ENCODE measurements at regions not wholly inside any gene's neighbourhood (a gene's known extent, or its start where the extent isn't known, plus 50 kb on each side); places are given as distances from the start of the nearest gene placed in this dataset.

DNA sequence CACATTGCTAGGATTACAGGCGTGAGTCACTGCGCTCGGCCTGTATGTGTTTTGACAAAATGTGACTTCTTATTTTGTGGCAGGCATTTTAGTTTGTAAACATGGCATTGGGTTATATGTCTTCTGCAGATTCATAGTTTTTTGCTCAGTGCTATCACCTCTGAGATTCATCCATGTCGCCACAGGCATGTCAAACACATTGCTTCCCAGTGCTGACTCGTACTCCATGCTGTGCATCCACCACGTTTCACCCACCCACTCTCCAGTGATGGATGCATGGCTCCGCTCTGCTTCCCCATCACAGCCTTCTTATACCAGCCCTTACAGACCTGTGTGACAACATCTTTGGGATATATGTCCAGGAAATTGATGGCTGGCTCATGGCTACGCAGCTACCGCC, 158.8 kb downstream of the GAS1 start:
- TF ChIP-seq, protein P1, sequence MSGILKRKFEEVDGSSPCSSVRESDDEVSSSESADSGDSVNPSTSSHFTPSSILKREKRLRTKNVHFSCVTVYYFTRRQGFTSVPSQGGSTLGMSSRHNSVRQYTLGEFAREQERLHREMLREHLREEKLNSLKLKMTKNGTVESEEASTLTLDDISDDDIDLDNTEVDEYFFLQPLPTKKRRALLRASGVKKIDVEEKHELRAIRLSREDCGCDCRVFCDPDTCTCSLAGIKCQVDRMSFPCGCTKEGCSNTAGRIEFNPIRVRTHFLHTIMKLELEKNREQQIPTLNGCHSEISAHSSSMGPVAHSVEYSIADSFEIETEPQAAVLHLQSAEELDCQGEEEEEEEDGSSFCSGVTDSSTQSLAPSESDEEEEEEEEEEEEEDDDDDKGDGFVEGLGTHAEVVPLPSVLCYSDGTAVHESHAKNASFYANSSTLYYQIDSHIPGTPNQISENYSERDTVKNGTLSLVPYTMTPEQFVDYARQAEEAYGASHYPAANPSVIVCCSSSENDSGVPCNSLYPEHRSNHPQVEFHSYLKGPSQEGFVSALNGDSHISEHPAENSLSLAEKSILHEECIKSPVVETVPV (CRISPR knock-in tag; IDR thresholded peaks at IDR 0.05): no peak
- TF ChIP-seq TCF4 (CRISPR knock-in tag; IDR thresholded peaks at IDR 0.05; ENCODE audit: borderline replicate concordance): no peak
- no peak for TF ChIP-seq TOX (CRISPR knock-in tag; IDR thresholded peaks at IDR 0.05; ENCODE audit: borderline replicate concordance)
- TF ChIP-seq ZNF8 (CRISPR knock-in tag; IDR thresholded peaks at IDR 0.05): no peak
- TF ChIP-seq ZNF70 (CRISPR knock-in tag; IDR thresholded peaks at IDR 0.05): no peak
- no peak for TF ChIP-seq ZFP3 (CRISPR knock-in tag; IDR thresholded peaks at IDR 0.05)
- no peak for TF ChIP-seq GLIS3 (CRISPR knock-in tag; IDR thresholded peaks at IDR 0.05)
- no peak for TF ChIP-seq ESRRG (CRISPR knock-in tag; IDR thresholded peaks at IDR 0.05)
- TF ChIP-seq, protein P2, sequence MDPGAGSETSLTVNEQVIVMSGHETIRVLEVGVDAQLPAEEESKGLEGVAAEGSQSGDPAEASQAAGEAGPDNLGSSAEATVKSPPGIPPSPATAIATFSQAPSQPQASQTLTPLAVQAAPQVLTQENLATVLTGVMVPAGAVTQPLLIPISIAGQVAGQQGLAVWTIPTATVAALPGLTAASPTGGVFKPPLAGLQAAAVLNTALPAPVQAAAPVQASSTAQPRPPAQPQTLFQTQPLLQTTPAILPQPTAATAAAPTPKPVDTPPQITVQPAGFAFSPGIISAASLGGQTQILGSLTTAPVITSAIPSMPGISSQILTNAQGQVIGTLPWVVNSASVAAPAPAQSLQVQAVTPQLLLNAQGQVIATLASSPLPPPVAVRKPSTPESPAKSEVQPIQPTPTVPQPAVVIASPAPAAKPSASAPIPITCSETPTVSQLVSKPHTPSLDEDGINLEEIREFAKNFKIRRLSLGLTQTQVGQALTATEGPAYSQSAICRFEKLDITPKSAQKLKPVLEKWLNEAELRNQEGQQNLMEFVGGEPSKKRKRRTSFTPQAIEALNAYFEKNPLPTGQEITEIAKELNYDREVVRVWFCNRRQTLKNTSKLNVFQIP (CRISPR knock-in tag; IDR thresholded peaks at IDR 0.05; ENCODE audit: borderline replicate concordance, low read depth): no peak
- TF ChIP-seq ARNTL (CRISPR knock-in tag; IDR thresholded peaks at IDR 0.05; ENCODE audit: borderline replicate concordance, low read depth): no peak
